Motor neuron (in vitro differentiated cells): ENCODE measurements at regions not wholly inside any gene's neighbourhood (a gene's known extent, or its start where the extent isn't known, plus 50 kb on each side); places are given as distances from the start of the nearest gene placed in this dataset.

ENCODE experiments used
- ATAC-seq, 8 experiments: fragments of 200-7000 bp; cut with Tn5 transposase; replicated peaks in 6 of 8; 2 replicates each; pipeline ENCODE4 v1.8.0; 2021; ENCODE audit warnings: mild to moderate bottlenecking in 8 of 8, moderate library complexity in 8 of 8
- H3K27ac ChIP-seq, 2 donors: fragments of 250-450 bp; sonication (Bioruptor Pico); 2 replicates each; pipeline ENCODE4 v1.9.0; 2021; ENCODE audit warnings: antibody characterized with exemption in 2 of 2, mild to moderate bottlenecking in 2 of 2, moderate library complexity in 1 of 2
- H3K4me1 ChIP-seq, 2 donors: fragments of 250-450 bp; sonication (Bioruptor Pico); replicated peaks in 1 of 2; 2 replicates each; pipeline ENCODE4 v1.6.1; 2021; ENCODE audit warnings: antibody characterized with exemption in 2 of 2, mild to moderate bottlenecking in 2 of 2, moderate library complexity in 1 of 2
- H3K4me3 ChIP-seq, 5 donors: fragments of 250-450 bp; sonication (Bioruptor Pico); 2 replicates each; pipeline ENCODE4 v1.9.0; 2021; ENCODE audit warnings: antibody characterized with exemption in 5 of 5, mild to moderate bottlenecking in 5 of 5, moderate library complexity in 4 of 5
- WGBS, 10 experiments: fragments of 450-650 bp; shearing (Covaris generic); methylation state at CpG; one replicate each; pipeline ENCODE4 v1.0.0; 2022; 5-methylcytosine and 5-hydroxymethylcytosine counted together
- in situ Hi-C, 9 experiments: fragments of 400-800 bp; cut with MboI; loops; one replicate each; pipeline ENCODE4 v1.15.0; 2021; ENCODE audit warnings: low sequenced_read_pairs in 9 of 9, low pct_unique_long_range_greater_than_20kb in 2 of 9; ENCODE audit not compliant: unreplicated experiment in 9 of 9

- in situ Hi-C loops = no loop called here
- WGBS, 10 experiments = 65 to 100% (median 93%) methylated on average over 2 to 3 of the region's 3 CpGs
- Histone ChIP-seq H3K4me3 (no peak overlapping the region), H3K4me1 (peaks cover 8 to 10% of the 10 kb centered on the region in 2 donors), H3K27ac (no peak overlapping the region)
- ATAC-seq = no peak
Observed at GRCh38 chr14:53514197-53514596, 361.1 kb upstream of the DDHD1 start.

DNA sequence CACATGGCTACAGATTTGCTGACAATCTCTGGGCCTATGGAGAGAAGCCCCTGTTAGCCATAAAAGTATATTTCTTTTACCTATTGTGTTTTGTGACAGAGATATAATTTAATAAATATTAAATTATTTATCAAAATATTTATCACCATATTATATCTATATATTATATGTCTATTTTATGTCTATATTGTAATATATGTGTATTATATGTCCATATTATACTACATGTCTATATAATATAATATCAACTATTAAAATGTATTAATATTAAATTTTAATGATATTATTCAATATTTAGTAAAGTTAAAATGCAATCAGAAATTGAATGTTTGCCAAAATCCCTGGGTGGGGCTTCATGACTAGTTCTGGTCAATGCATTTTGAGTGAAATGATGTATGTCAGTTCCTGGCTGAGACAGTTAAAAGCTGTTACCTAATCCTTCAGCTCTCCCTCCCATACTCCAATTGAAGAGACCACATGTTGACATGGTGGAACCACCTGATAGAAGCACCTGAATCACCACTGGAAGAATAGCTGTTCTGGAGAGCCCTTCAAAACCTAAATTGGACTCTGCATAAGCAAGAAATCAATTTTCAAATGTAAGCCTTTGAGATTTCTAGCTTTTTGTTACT, 357.3 kb upstream of the DDHD1 start:
- ATAC-seq = peak in 2 of 8 experiments; percentile 4 to 28
- in situ Hi-C loops = no loop called here
- H3K27ac ChIP-seq = no peak overlapping the region

DNA sequence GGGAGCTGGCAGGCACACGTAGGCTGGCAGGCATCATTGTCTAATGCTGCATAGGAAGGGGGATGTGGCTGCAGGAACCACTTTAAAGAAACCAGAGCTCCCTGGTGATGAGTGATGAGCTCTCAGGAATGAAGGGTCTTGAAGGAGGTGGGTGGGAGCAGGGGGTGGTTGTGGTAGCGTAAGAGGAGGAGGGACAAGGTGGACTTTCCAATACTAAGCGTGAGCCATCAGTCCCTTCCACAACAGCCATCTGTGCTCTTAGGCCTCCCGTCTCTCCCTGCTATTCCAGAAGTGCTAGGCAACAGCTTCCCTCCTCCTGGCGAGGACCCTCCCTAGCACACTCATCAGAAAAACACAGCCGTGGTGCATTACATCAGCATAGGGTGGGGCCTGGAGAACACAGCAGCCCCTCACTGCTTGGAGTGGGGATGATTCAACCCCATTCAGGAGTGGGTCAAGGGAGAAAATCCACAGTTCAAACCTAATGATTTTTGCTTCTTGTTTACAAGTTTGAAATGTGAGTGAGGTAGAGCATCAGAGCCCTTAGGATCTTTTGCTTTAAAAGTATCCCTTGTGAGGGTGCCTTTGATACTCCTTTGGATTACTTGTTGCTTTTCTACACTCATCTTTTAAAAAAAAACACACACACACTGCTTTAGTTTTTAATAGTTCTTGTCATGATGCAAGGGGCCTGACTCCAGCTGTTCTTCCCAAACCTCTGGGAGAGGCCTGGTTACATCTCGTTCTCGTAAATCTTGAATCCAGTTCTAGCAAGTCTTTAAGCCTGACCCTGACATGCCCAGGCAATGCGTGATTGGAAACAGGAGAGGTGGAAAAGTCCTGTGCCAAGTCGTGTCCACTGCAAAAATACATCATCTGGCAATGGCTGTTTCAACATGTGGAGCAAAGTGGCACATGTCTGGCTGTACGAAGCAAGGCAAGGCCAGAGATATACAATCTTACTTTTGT, 356.4 kb upstream of the DDHD1 start:
- in situ Hi-C loops = no loop called here
- H3K4me3 ChIP-seq = no peak overlapping the region
- WGBS, 10 experiments = 0 to 100% (median 75%) methylated on average over 1 to 6 of the region's 11 CpGs
- peak; percentile 81 to 100 (median 99) for ATAC-seq
- peaks cover 10 to 12% of the 10 kb centered on the region in 2 donors for H3K4me1 ChIP-seq
- H3K27ac ChIP-seq = peak overlapping the region; percentile 26

More for the DNA sequence above, 357.3 kb upstream of the DDHD1 start:
- Histone ChIP-seq H3K4me3 (no peak overlapping the region), H3K4me1 (peaks cover 10 to 12% of the 10 kb centered on the region in 2 donors)

- WGBS, 10 experiments = 0 to 90% (median 72%) methylated on average over 1 to 3 of the region's 3 CpGs; no CpG with 5 or more reads in 2 of the 10 experiments
- ATAC-seq = peak in 3 of 8 experiments; percentile 94 to 98 (median 97)
- no peak overlapping the region for H3K4me3 ChIP-seq
- H3K27ac ChIP-seq = no peak overlapping the region
- in situ Hi-C loops = no loop called here
- H3K4me1 ChIP-seq = no peaks in the 10 kb centered on the region
Observed at GRCh38 chr14:53501361-53502211, 348.5 kb upstream of the DDHD1 start.

- no peak overlapping the region for H3K4me3 ChIP-seq
- no peak for ATAC-seq
- 88 to 100% (median 100%) methylated on average over 1 of the region's 1 CpG; no CpG with 5 or more reads in 3 of the 10 experiments for WGBS, 10 experiments
- no peak overlapping the region for H3K27ac ChIP-seq
- H3K4me1 ChIP-seq = no peaks in the 10 kb centered on the region
- in situ Hi-C loops = no loop called here
Observed at GRCh38 chr14:53500191-53500590, 347.1 kb upstream of the DDHD1 start.

DNA sequence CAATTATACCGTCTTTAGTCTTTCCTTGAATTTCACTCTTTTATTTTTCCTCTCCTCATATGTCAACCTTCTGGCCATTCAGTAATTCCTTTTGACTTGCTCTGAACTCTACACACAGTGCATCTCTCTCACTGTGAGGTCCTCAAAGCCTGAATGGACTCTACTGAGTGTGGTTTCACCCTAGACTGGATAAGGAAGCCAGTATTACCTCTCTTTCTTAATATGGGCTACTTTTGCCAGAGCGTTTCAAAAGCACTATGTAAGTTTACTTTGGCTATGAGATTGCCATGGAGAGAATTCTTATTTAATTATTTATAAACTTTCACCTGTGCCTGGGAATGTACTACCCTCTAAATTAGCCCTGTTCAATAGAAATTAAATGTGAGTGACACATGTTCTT, 343.5 kb upstream of the DDHD1 start:
- no peak for ATAC-seq
- Histone ChIP-seq H3K4me1 (no peaks in the 10 kb centered on the region), H3K27ac (no peak overlapping the region), H3K4me3 (no peak overlapping the region)
- WGBS, 10 experiments = 63 to 100% (median 77%) methylated on average over 1 to 2 of the region's 2 CpGs
- in situ Hi-C loops = no loop called here

DNA sequence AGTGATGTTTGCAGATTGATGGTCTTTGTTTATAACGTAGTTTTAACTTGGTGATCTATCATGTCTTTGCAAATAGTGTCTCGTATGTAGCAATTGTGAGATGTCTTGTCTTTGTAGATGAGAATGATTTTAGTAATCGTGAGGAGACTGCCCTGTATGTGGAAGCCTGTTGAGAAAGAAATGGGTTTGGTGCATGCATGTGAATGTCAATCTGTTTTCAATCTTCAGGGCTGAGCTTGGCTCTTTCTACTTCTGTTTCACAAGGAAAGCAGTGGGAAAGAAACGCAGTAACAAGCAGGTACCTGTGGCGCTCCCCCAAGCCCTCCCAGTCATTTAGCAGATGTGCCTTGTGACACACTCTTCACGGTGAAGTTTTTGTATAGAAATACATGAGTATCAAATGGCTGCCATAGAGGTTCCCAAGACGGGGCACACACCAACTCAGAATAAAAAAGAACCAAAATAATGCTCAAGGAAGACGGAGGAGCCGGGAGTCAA, 342.8 kb upstream of the DDHD1 start:
- ATAC-seq = no peak
- no peaks in the 10 kb centered on the region for H3K4me1 ChIP-seq
- in situ Hi-C loops = no loop called here
- 18 to 100% (median 75%) methylated on average over 1 to 8 of the region's 9 CpGs; no CpG with 5 or more reads in 2 of the 10 experiments for WGBS, 10 experiments
- no peak overlapping the region for H3K27ac ChIP-seq
- no peak overlapping the region for H3K4me3 ChIP-seq

DNA sequence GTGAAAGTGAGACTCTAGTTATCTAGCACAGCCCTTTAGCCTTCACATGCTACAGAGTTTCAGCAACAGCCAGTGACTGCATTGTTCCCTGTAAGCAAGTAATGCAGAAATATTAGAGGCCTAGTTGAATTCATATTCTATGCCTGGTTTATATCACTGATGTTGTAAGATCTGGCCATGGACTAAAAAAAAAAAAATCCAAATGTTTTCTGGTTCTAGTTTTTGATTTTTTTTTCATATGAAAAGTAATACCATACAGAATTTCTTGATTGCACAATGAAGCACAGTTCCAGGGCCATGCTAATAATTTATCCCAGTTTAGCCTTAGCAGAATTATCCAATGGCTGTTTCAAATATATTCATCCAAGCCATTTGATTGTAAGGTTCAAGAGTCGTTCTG, 341.5 kb upstream of the DDHD1 start:
- whole genome bisulfite sequencing, 10 experiments = 0 to 100% (median 68%) methylated on average over 1 of the region's 1 CpG
- no peak overlapping the region for H3K27ac ChIP-seq
- no peaks in the 10 kb centered on the region for H3K4me1 ChIP-seq
- in situ Hi-C loops = no loop called here
- H3K4me3 ChIP-seq = no peak overlapping the region
- ATAC-seq = no peak

GRCh38 chr14:53493860-53494259, 340.7 kb upstream of the DDHD1 start:
- no peaks in the 10 kb centered on the region for H3K4me1 ChIP-seq
- no peak overlapping the region for H3K4me3 ChIP-seq
- in situ Hi-C loops = no loop called here
- no peak for ATAC-seq
- WGBS, 10 experiments = 100% methylated on average over 1 of the region's 1 CpG; no CpG with 5 or more reads in 4 of the 10 experiments
- H3K27ac ChIP-seq = no peak overlapping the region

DNA sequence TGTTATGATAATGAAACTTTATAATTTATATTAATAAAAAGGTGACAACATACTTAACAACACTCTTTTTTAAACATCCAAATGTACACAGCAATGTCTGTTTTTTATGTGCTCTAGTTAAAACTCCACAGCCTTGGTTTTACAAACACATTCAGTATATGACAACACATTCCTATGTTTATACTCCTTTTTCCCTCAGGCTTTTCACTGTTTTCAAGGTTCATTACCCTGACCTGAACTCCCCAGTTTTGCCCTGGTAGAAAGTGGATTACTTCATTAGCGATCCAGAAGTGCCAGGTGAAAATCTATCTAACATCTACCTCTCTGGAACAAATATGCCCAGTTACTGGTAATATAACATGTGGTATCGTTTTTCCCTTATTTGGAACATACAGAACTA, 340.2 kb upstream of the DDHD1 start:
- H3K4me1 ChIP-seq = no peaks in the 10 kb centered on the region
- in situ Hi-C loops = no loop called here
- WGBS, 10 experiments = 13 to 87% (median 69%) methylated on average over 1 to 2 of the region's 2 CpGs; no CpG with 5 or more reads in 4 of the 10 experiments
- no peak overlapping the region for H3K4me3 ChIP-seq
- ATAC-seq = no peak
- H3K27ac ChIP-seq = no peak overlapping the region

DNA sequence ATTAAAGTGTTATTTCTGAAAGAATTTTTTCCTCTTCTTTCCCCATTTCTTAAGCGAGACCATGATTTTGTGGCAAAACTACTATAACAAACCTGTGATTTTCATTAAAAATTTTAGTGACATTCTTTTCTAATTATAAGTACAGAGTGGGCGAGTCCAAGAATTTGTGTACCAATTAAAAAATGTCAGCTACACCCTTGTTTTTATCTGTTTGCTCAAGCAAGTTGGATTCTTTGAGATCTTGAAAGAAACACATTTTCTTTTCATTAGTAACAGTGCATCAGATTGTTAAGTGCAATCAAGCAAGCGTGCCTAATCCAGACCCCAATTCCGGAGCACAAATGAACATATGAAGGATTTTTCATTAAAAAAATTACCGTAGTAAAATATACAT, 338.8 kb upstream of the DDHD1 start:
- Histone ChIP-seq H3K4me3 (no peak overlapping the region), H3K27ac (no peak overlapping the region), H3K4me1 (no peaks in the 10 kb centered on the region)
- in situ Hi-C loops = no loop called here
- WGBS, 10 experiments = 5 to 100% (median 85%) methylated on average over 1 to 5 of the region's 5 CpGs
- ATAC-seq = peak in 1 of 8 experiments; percentile 56

DNA sequence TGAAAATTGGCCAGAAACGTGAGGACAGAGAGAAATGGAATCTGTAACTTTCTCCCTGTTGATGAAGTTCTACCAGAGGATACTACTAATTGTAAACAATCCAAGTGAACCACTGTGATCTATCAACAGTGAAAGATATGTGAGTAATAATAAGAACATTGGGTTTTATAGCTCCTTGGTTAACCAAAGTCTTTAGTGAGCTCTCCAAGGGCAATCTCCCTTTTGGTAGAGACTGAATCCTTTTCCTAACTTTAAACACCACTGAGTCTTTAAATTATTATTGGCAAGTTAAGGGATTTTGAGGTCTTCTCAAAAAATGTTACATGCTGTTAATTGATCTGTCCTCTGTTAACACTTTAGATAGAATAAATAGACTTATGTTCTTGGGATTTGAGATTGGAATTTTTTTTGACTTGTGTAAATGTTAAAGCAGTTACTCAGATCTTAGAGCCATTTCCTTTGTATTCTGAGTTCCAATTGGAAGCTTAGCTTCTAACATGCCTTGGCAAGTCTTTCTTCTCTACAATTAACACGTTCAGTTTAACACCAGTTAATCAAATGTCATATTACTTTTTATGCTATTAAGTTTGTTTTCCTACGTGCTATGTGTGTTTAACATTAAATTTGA, 338.2 kb upstream of the DDHD1 start:
- Histone ChIP-seq H3K27ac (no peak overlapping the region), H3K4me1 (no peaks in the 10 kb centered on the region), H3K4me3 (no peak overlapping the region)
- in situ Hi-C loops = no loop called here
- WGBS, 10 experiments = 6 to 87% (median 70%) methylated on average over 2 to 3 of the region's 3 CpGs; no CpG with 5 or more reads in 1 of the 10 experiments
- peak in 1 of 8 experiments; percentile 37 for ATAC-seq
